ENCODE measurements at regions not wholly inside any gene's neighbourhood (a gene's known extent, or its start where the extent isn't known, plus 50 kb on each side); places are given as distances from the start of the nearest gene placed in this dataset.
A peak's percentile ranks its signal among the peaks of the same experiment; 100 is the strongest.

- H3K4me3 ChIP-seq (ENCODE audit: control insufficient read depth, low read depth, low read length), result no peak overlapping the region
- TF ChIP-seq CTCF (conservative IDR thresholded peaks at IDR 0.05; ENCODE audit: control insufficient read depth, insufficient read depth, low read depth, low read length), result no peak
- no peak for DNase-seq (ENCODE audit: low read depth)
Observed at GRCh38 chr4:175441256-175441655, 370.8 kb downstream of the GPM6A start.

GRCh38 chr4:175443547-175443946 lies 368.5 kb downstream of the GPM6A start:
- no peak overlapping the region for H3K4me3 ChIP-seq (ENCODE audit: control insufficient read depth, low read depth, low read length)
- TF ChIP-seq CTCF (conservative IDR thresholded peaks at IDR 0.05; ENCODE audit: control insufficient read depth, insufficient read depth, low read depth, low read length), result peak; percentile 24
- no peak for DNase-seq (ENCODE audit: low read depth)

- DNase-seq (ENCODE audit: low read depth), result no peak
- TF ChIP-seq CTCF (conservative IDR thresholded peaks at IDR 0.05; ENCODE audit: control insufficient read depth, insufficient read depth, low read depth, low read length), result no peak
- H3K4me3 ChIP-seq (ENCODE audit: control insufficient read depth, low read depth, low read length), result no peak overlapping the region
Observed at GRCh38 chr4:175444512-175444911, 367.6 kb downstream of the GPM6A start.

GRCh38 chr4:175447016-175447415 lies 365.0 kb downstream of the GPM6A start:
- no peak for DNase-seq (ENCODE audit: low read depth)
- H3K4me3 ChIP-seq (ENCODE audit: control insufficient read depth, low read depth, low read length), result no peak overlapping the region

GRCh38 chr4:175450446-175450845 lies 361.6 kb downstream of the GPM6A start:
- H3K4me3 ChIP-seq (ENCODE audit: control insufficient read depth, low read depth, low read length), result no peak overlapping the region
- no peak for DNase-seq (ENCODE audit: low read depth)
- TF ChIP-seq CTCF (conservative IDR thresholded peaks at IDR 0.05; ENCODE audit: control insufficient read depth, insufficient read depth, low read depth, low read length), result no peak

More at GRCh38 chr4:175447016-175447415, 365.0 kb downstream of the GPM6A start:
- TF ChIP-seq CTCF (conservative IDR thresholded peaks at IDR 0.05; ENCODE audit: control insufficient read depth, insufficient read depth, low read depth, low read length), result no peak

GRCh38 chr4:175451238-175451965 lies 360.7 kb downstream of the GPM6A start:
- TF ChIP-seq CTCF (conservative IDR thresholded peaks at IDR 0.05; ENCODE audit: control insufficient read depth, insufficient read depth, low read depth, low read length), result no peak
- no peak overlapping the region for H3K4me3 ChIP-seq (ENCODE audit: control insufficient read depth, low read depth, low read length)
- DNase-seq (ENCODE audit: low read depth), result no peak

Measured in fibroblast of mammary gland (primary cell).